ENCODE measurements at regions not wholly inside any gene's neighbourhood (a gene's known extent, or its start where the extent isn't known, plus 50 kb on each side); places are given as distances from the start of the nearest gene placed in this dataset.

- TF ChIP-seq BCLAF1 (IDR thresholded peaks at IDR 0.05) (no peak), BHLHE40 (IDR thresholded peaks at IDR 0.05; ENCODE audit: borderline replicate concordance in 1 of 2, low read depth in 2 of 2, low read length in 1 of 2) (no peak), TCF12 (IDR thresholded peaks at IDR 0.05; ENCODE audit: low read depth, low read length) (no peak), EP300 (IDR thresholded peaks at IDR 0.05; ENCODE audit: borderline replicate concordance in 1 of 2, control insufficient read depth in 1 of 2, low read depth in 2 of 2, low read length in 2 of 2) (no peak), SP1 (IDR thresholded peaks at IDR 0.05; ENCODE audit: low read depth, low read length) (no peak)
Observed at GRCh38 chr2:179348906-179349305, 84.3 kb upstream of the SESTD1 start (continued).

DNA sequence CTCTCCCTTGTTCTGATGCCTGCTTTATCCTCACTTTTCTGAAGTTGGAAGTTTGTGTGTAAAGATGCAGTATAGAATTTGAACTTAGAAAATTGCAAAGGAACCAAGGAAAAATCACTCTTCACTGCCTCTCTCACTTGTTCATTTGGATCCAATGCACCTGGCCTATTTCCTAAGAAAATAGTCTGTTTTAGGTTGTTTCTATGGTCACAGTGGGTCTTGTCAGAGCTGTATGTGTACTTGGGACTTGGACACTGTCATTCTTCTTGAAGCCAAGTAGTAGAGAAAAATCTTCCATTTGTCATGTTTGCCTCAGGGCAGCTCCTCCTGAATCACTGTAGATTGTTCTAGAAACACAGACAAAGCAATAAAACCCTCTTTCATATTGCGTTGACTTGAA lies 80.3 kb upstream of the SESTD1 start:
- RAD21 ChIA-PET (ENCODE audit: unreplicated experiment) = no interaction called here
- Histone ChIP-seq H3K9me3 (replicated peaks; ENCODE audit: control insufficient read depth, insufficient read depth, low read length) (no peaks in the 10 kb centered on the region), H3K4me3 (no peak overlapping the region), H4K20me1 (ENCODE audit: control insufficient read depth, insufficient read depth) (no peaks in the 10 kb centered on the region), H3K79me2 (ENCODE audit: control insufficient read depth, insufficient read depth, low read length) (no peaks in the 10 kb centered on the region), H3K4me1 (ENCODE audit: control insufficient read depth, insufficient read depth, low read length) (peaks cover 4% of the 10 kb centered on the region; the same call in 1 of the 2 replicates), H2AFZ (ENCODE audit: control insufficient read depth, low read depth, low read length) (no peak overlapping the region), H3K27me3 (replicated peaks in 1 of 2; ENCODE audit: control insufficient read depth in 2 of 2, insufficient read depth in 2 of 2, low read length in 1 of 2) (no peaks in the 10 kb centered on the region), H3K4me2 (ENCODE audit: control insufficient read depth, insufficient read depth) (no peak overlapping the region), H3K27ac (ENCODE audit: control insufficient read depth, insufficient read depth) (no peak overlapping the region), H3K9ac (ENCODE audit: control insufficient read depth, insufficient read depth, low read length) (no peak overlapping the region), H3K36me3 (ENCODE audit: control insufficient read depth in 2 of 2, insufficient read depth in 2 of 2, low read length in 1 of 2) (no peaks in the 10 kb centered on the region)
- no peak for FAIRE-seq
- BruUV-seq (replicated peaks) = no TSS peak
- no peak for DNase-seq (ENCODE audit: low read depth, low spot score)
- in situ Hi-C loops (cut with MboI) (no loop called here), intact Hi-C loops (cut with micrococcal nuclease; ENCODE audit: unreplicated experiment) (no loop called here)
- POLR2A ChIA-PET = no interaction called here
- ATAC-seq = no peak
- SMC1A ChIA-PET (ENCODE audit: uncharacterized antibody, unreplicated experiment) = interaction anchor here (1.1 kb wide), 3 partner anchors 11 to 46 kb away, joined by 3 read pairs; no protein-coding TSS in a partner anchor
- CTCF ChIA-PET = no interaction called here
- 96% methylated on average over 1 of the region's 1 CpG for WGBS (ENCODE audit: insufficient coverage, insufficient replicate concordance, low lambda C conversion rate, missing lambda C conversion rate)
- TF ChIP-seq RFX5 (IDR thresholded peaks at IDR 0.05; ENCODE audit: low read depth, low read length) = no peak
- TF ChIP-seq NR2F1 (conservative IDR thresholded peaks at IDR 0.05) = no peak
- TF ChIP-seq MEF2A (IDR thresholded peaks at IDR 0.05; ENCODE audit: insufficient read depth, low read depth, low read length) = no peak
- TF ChIP-seq STAT1 (conservative IDR thresholded peaks at IDR 0.05) = no peak
- no peak for TF ChIP-seq SMAD5 (IDR thresholded peaks at IDR 0.05; ENCODE audit: low read depth)
- no peak for TF ChIP-seq E2F4 (IDR thresholded peaks at IDR 0.05; ENCODE audit: low read depth, low read length)
- TF ChIP-seq, protein P1, sequence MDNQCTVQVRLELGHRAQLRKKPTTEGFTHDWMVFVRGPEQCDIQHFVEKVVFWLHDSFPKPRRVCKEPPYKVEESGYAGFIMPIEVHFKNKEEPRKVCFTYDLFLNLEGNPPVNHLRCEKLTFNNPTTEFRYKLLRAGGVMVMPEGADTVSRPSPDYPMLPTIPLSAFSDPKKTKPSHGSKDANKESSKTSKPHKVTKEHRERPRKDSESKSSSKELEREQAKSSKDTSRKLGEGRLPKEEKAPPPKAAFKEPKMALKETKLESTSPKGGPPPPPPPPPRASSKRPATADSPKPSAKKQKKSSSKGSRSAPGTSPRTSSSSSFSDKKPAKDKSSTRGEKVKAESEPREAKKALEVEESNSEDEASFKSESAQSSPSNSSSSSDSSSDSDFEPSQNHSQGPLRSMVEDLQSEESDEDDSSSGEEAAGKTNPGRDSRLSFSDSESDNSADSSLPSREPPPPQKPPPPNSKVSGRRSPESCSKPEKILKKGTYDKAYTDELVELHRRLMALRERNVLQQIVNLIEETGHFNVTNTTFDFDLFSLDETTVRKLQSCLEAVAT (IDR thresholded peaks at IDR 0.05) = no peak
- TF ChIP-seq, protein P2, sequence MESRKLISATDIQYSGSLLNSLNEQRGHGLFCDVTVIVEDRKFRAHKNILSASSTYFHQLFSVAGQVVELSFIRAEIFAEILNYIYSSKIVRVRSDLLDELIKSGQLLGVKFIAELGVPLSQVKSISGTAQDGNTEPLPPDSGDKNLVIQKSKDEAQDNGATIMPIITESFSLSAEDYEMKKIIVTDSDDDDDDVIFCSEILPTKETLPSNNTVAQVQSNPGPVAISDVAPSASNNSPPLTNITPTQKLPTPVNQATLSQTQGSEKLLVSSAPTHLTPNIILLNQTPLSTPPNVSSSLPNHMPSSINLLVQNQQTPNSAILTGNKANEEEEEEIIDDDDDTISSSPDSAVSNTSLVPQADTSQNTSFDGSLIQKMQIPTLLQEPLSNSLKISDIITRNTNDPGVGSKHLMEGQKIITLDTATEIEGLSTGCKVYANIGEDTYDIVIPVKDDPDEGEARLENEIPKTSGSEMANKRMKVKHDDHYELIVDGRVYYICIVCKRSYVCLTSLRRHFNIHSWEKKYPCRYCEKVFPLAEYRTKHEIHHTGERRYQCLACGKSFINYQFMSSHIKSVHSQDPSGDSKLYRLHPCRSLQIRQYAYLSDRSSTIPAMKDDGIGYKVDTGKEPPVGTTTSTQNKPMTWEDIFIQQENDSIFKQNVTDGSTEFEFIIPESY (IDR thresholded peaks at IDR 0.05) = no peak
- no peak for TF ChIP-seq EZH2 (IDR thresholded peaks at IDR 0.05; ENCODE audit: borderline replicate concordance, control insufficient read depth, low read depth, low read length)
- TF ChIP-seq, protein P3, sequence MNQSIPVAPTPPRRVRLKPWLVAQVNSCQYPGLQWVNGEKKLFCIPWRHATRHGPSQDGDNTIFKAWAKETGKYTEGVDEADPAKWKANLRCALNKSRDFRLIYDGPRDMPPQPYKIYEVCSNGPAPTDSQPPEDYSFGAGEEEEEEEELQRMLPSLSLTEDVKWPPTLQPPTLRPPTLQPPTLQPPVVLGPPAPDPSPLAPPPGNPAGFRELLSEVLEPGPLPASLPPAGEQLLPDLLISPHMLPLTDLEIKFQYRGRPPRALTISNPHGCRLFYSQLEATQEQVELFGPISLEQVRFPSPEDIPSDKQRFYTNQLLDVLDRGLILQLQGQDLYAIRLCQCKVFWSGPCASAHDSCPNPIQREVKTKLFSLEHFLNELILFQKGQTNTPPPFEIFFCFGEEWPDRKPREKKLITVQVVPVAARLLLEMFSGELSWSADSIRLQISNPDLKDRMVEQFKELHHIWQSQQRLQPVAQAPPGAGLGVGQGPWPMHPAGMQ (IDR thresholded peaks at IDR 0.05; ENCODE audit: borderline replicate concordance) = no peak

Measured in GM12878 (cell line).